ENCODE measurements at regions not wholly inside any gene's neighbourhood (a gene's known extent, or its start where the extent isn't known, plus 50 kb on each side); places are given as distances from the start of the nearest gene placed in this dataset.

- peak; percentile 27 for DNase-seq
Measured at GRCh38 chr3:102161384-102162006, 273.3 kb upstream of the ZPLD1 start.

- no peak for DNase-seq
Measured at GRCh38 chr3:102162251-102162650, 272.6 kb upstream of the ZPLD1 start.

- DNase-seq: no peak
Measured at GRCh38 chr3:102163039-102163817, 271.6 kb upstream of the ZPLD1 start.

- DNase-seq: no peak
Measured at GRCh38 chr3:102163818-102164154, 271.0 kb upstream of the ZPLD1 start.

- DNase-seq: no peak
Measured at GRCh38 chr3:102165367-102165766, 269.4 kb upstream of the ZPLD1 start.

- DNase-seq: no peak
Measured at GRCh38 chr3:102169915-102170479, 264.8 kb upstream of the ZPLD1 start.

- DNase-seq: no peak
Measured at GRCh38 chr3:102170545-102170944, 264.3 kb upstream of the ZPLD1 start.

GRCh38 chr3:102174312-102174712, 260.5 kb upstream of the ZPLD1 start:
- DNase-seq: no peak

GRCh38 chr3:102174832-102175374, 259.9 kb upstream of the ZPLD1 start:
- DNase-seq: no peak

- peak; percentile 84 for DNase-seq
Measured at GRCh38 chr3:102176333-102177050, 258.3 kb upstream of the ZPLD1 start.

- DNase-seq: no peak
Measured at GRCh38 chr3:102177075-102177755, 257.6 kb upstream of the ZPLD1 start.

- peak; percentile 42 for DNase-seq
Measured at GRCh38 chr3:102178817-102179216, 256.0 kb upstream of the ZPLD1 start.

GRCh38 chr3:102179326-102180177, 255.3 kb upstream of the ZPLD1 start:
- peak; percentile 30 for DNase-seq

- peak; percentile 21 for DNase-seq
Measured at GRCh38 chr3:102180280-102180931, 254.4 kb upstream of the ZPLD1 start.

GRCh38 chr3:102181175-102181920, 253.5 kb upstream of the ZPLD1 start:
- DNase-seq: peak; percentile 24

- DNase-seq: no peak
Measured at GRCh38 chr3:102182162-102182561, 252.7 kb upstream of the ZPLD1 start.

- no peak for DNase-seq
Measured at GRCh38 chr3:102183186-102183585, 251.6 kb upstream of the ZPLD1 start.

GRCh38 chr3:102183623-102184022, 251.2 kb upstream of the ZPLD1 start:
- DNase-seq: no peak

- DNase-seq: peak; percentile 94
Measured at GRCh38 chr3:102189541-102189940, 245.3 kb upstream of the ZPLD1 start.

GRCh38 chr3:102189956-102190723, 244.7 kb upstream of the ZPLD1 start:
- DNase-seq: no peak

Measured in inflammatory macrophage treated with lipopolysaccharide for 4 hours (primary cell).